ENCODE measurements at regions not wholly inside any gene's neighbourhood (a gene's known extent, or its start where the extent isn't known, plus 50 kb on each side); places are given as distances from the start of the nearest gene placed in this dataset.

DNA sequence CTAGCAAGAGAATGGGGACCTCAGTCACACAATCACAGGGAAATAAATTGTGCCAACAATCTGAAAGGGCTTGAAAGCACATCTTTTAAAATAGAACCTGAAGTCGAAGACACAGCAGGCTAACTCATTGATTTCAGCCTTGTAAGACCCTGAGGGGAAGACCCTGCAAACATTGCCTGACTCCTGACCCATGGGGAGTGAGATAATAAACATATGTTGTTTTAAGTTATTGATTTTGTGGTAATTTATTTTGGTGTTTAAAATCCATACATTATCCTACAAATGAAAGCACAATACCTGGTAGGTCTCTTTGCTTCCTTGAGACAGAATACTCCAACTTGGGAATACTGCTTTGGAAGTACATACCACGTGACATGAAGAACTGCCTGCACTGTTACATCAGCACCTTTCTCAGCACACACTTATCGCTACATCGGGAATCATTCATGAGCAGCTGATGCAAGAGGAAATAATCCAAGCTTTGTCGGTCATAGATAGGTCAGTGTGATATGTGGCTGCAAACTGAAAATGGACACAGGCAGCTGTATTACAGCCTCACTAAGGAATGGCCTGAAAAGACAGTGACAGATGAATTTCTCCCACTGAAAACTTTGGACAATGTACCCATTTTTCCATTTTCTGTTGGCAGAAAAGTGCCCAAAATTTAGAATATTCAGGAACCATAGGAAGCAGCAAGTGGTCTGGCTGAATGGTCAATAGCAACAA lies 494.5 kb upstream of the MAP2 start:
- Histone ChIP-seq H3T11ph (ENCODE audit: low read length) (no peak overlapping the region), H3K14ac (ENCODE audit: insufficient read depth, low read length) (no peak overlapping the region), H3K27me3 (ENCODE audit: insufficient read depth, low read length) (no peaks in the 10 kb centered on the region), H4K91ac (ENCODE audit: insufficient read length, low read depth, low read length) (no peak overlapping the region), H2BK15ac (ENCODE audit: low read depth, low read length) (no peak overlapping the region), H3K79me2 (ENCODE audit: insufficient read depth, low read length) (no peaks in the 10 kb centered on the region), H4K8ac (replicated peaks; ENCODE audit: insufficient read length, low read depth, low read length) (no peak overlapping the region), H3K23me2 (ENCODE audit: insufficient read length, low read depth, low read length, poor library complexity, severe bottlenecking) (no peaks in the 10 kb centered on the region), H2BK5ac (ENCODE audit: insufficient read length, low read length) (no peak overlapping the region), H3K9ac (ENCODE audit: extremely low read depth, insufficient read length, low read length) (no peak overlapping the region), H3K79me1 (ENCODE audit: insufficient read depth, low read depth, low read length, poor library complexity, severe bottlenecking) (no peaks in the 10 kb centered on the region), H3K9me3 (ENCODE audit: control insufficient read depth, low read depth, low read length) (no peaks in the 10 kb centered on the region), H3K4me2 (ENCODE audit: insufficient read depth, insufficient read length, low read length) (no peak overlapping the region), H2BK12ac (ENCODE audit: insufficient read length, low read depth, low read length) (no peak overlapping the region), H2BK20ac (ENCODE audit: low read depth, low read length, poor library complexity, severe bottlenecking) (no peak overlapping the region), H4K5ac (ENCODE audit: insufficient read length, low read depth, low read length) (no peak overlapping the region), H3K56ac (ENCODE audit: insufficient read length, low read depth, low read length) (no peak overlapping the region), H3K18ac (ENCODE audit: insufficient read length, low read depth, low read length) (no peak overlapping the region), H3K23ac (ENCODE audit: insufficient read length, low read depth, low read length) (no peak overlapping the region), H2AFZ (ENCODE audit: low read length) (no peak overlapping the region), H2AK5ac (ENCODE audit: insufficient read length, low read length) (no peak overlapping the region), H3K27ac (ENCODE audit: insufficient read length, low read depth, low read length) (no peak overlapping the region), H3K4ac (ENCODE audit: low read depth, low read length) (no peak overlapping the region), H3K4me1 (ENCODE audit: insufficient read depth, low read length) (no peaks in the 10 kb centered on the region), H4K20me1 (ENCODE audit: control insufficient read depth, insufficient read depth, insufficient read length) (no peaks in the 10 kb centered on the region), H2BK120ac (ENCODE audit: low read depth, low read length, poor library complexity, severe bottlenecking) (no peak overlapping the region)
- Mint-ChIP-seq H3K27ac (no peak overlapping the region), H3K9me3 (no peaks in the 10 kb centered on the region), H3K36me3 (ENCODE audit: insufficient read depth in 1 of 3, low read depth in 3 of 3) (no peaks in the 10 kb centered on the region), H3K27me3 (ENCODE audit: low read depth) (no peaks in the 10 kb centered on the region), H3K4me1 (no peaks in the 10 kb centered on the region), H3K4me3 (no peak overlapping the region)
- WGBS (ENCODE audit: extremely low coverage, insufficient read length, low lambda C conversion rate): no CpG with 5 or more reads among the region's 5 CpGs
- no peak for DNase-seq
- no peak for TF ChIP-seq CTCF (conservative IDR thresholded peaks at IDR 0.05)

All from H9 (cell line).